Transverse colon (tissue), 4 donors: ENCODE measurements at regions not wholly inside any gene's neighbourhood (a gene's known extent, or its start where the extent isn't known, plus 50 kb on each side); places are given as distances from the start of the nearest gene placed in this dataset.
A peak's percentile ranks its signal among the peaks of the same experiment; 100 is the strongest.

Experiments
- DNase-seq: peaks from one replicate; pipeline ENCODE4 v3.0.0-alpha.2; 2019
- H3K27ac ChIP-seq, 4 donors: fragments of 200-600 bp; sonication (generic); 2 replicates each; pipeline ENCODE4 v1.5.1; 2016 to 2018; ENCODE audit warnings: inconsistent platforms in 4 of 4
- H3K27me3 ChIP-seq: fragments of 200-600 bp; sonication (generic); 2 replicates; pipeline ENCODE4 v1.5.1; 2017; ENCODE audit warnings: inconsistent platforms
- H3K36me3 ChIP-seq, 4 donors: fragments of 200-600 bp; sonication (generic); 2 replicates each; pipeline ENCODE4 v1.5.1; 2017 to 2019; ENCODE audit warnings: inconsistent platforms in 4 of 4
- H3K4me1 ChIP-seq, 4 donors: fragments of 200-600 bp; sonication (generic); 2 replicates each; pipeline ENCODE4 v1.5.1; 2017 to 2020; ENCODE audit warnings: inconsistent platforms in 4 of 4
- H3K4me3 ChIP-seq, 4 donors: fragments of 200-600 bp; sonication (generic); 1 replicate in 1 of 4; 2 replicates in 3 of 4; pipeline versions ENCODE4 v1.5.1 to v1.6.1; 2017 to 2019; ENCODE audit warnings: inconsistent platforms in 4 of 4
- H3K9me3 ChIP-seq, 2 donors: fragments of 200-600 bp; sonication (generic); 2 replicates each; pipeline ENCODE4 v1.5.1; 2017 to 2019; ENCODE audit warnings: inconsistent platforms in 2 of 2
- CTCF ChIP-seq, 5 experiments: fragments of 200-600 bp in 3 of 5; fragments of 450-650 bp in 2 of 5; sonication (generic) in 3 of 5; IDR thresholded peaks; 1 replicate in 2 of 5; 2 replicates in 3 of 5; pipeline ENCODE4 v1.5.1; 2016 to 2017; ENCODE audit warnings: antibody characterized with exemption in 5 of 5, inconsistent platforms in 3 of 5, mild to moderate bottlenecking in 2 of 5, moderate library complexity in 1 of 5
- EP300 ChIP-seq: sonication (generic); formaldehyde crosslinking; IDR thresholded peaks from one replicate; pipeline ENCODE4 v1.6.1; 2017; ENCODE audit warnings: antibody characterized with exemption, low read depth
- POLR2A ChIP-seq: fragments of 450-650 bp; IDR thresholded peaks from one replicate; pipeline ENCODE4 v1.6.1; 2016; ENCODE audit warnings: antibody characterized with exemption, mild to moderate bottlenecking, moderate library complexity
- POLR2AphosphoS5 ChIP-seq, 3 donors: sonication (generic); formaldehyde crosslinking; IDR thresholded peaks; one replicate each; pipeline ENCODE4 v1.6.1; 2016; ENCODE audit warnings: antibody characterized with exemption in 3 of 3
- WGBS, 2 donors: methylation state at CpG; one replicate each; pipeline ENCODE4 v1.1.5; 2018; ENCODE audit warnings: low coverage in 1 of 2; 5-methylcytosine and 5-hydroxymethylcytosine counted together
- in situ Hi-C, 4 donors: fragments of 200-750 bp; cut with MboI; loops; one replicate each; pipeline versions ENCODE4 v1.15.0 to v1.15.1; 2017; ENCODE audit warnings: low sequenced_read_pairs in 3 of 4, low pct_ligation_motif_present in 1 of 4, low pct_unique_long_range_greater_than_20kb in 1 of 4
- intact Hi-C: fragments of 100-400 bp; cut with DNase I; formaldehyde crosslinking; loops from one replicate; pipeline ENCODE4 v1.15.1; 2023; ENCODE audit warnings: low total_unique reads

GRCh38 chrX:140913802-140914501 lies 88.4 kb upstream of the SPANXB1 start:
- no peaks in the 10 kb centered on the region for H3K4me1 ChIP-seq
- DNase-seq = no peak
- no peaks in the 10 kb centered on the region for H3K9me3 ChIP-seq
- no peaks in the 10 kb centered on the region for H3K27me3 ChIP-seq
- H3K27ac ChIP-seq = no peak overlapping the region
- TF ChIP-seq EP300 (no peak), CTCF (IDR thresholded peaks at IDR 0.05) (no peak), POLR2A (no peak), POLR2AphosphoS5 (IDR thresholded peaks at IDR 0.05) (no peak)
- in situ Hi-C loops = no loop called here
- intact Hi-C loops = no loop called here
- WGBS, 2 donors = 57 to 82% methylated on average over 1 to 3 of the region's 3 CpGs
- no peak overlapping the region for H3K4me3 ChIP-seq
- H3K36me3 ChIP-seq = no peaks in the 10 kb centered on the region

- DNase-seq = no peak
- TF ChIP-seq POLR2A (no peak), CTCF (IDR thresholded peaks at IDR 0.05) (no peak), POLR2AphosphoS5 (IDR thresholded peaks at IDR 0.05) (no peak), EP300 (no peak)
- no peaks in the 10 kb centered on the region for H3K36me3 ChIP-seq
- 61 to 100% methylated on average over 1 of the region's 1 CpG for WGBS, 2 donors
- no peak overlapping the region for H3K27ac ChIP-seq
- no peaks in the 10 kb centered on the region for H3K4me1 ChIP-seq
- intact Hi-C loops = no loop called here
- no peak overlapping the region for H3K4me3 ChIP-seq
- no peaks in the 10 kb centered on the region for H3K9me3 ChIP-seq
- no peaks in the 10 kb centered on the region for H3K27me3 ChIP-seq
- in situ Hi-C loops = no loop called here
Measured at GRCh38 chrX:140916872-140917271, 85.5 kb upstream of the SPANXB1 start.

- no peak overlapping the region for H3K27ac ChIP-seq
- intact Hi-C loops = no loop called here
- in situ Hi-C loops = no loop called here
- 69 to 78% methylated on average over 2 to 4 of the region's 4 CpGs for WGBS, 2 donors
- H3K27me3 ChIP-seq = no peaks in the 10 kb centered on the region
- no peaks in the 10 kb centered on the region for H3K36me3 ChIP-seq
- TF ChIP-seq CTCF (IDR thresholded peaks at IDR 0.05) (no peak), POLR2A (no peak), EP300 (no peak), POLR2AphosphoS5 (IDR thresholded peaks at IDR 0.05) (no peak)
- H3K4me1 ChIP-seq = no peaks in the 10 kb centered on the region
- H3K4me3 ChIP-seq = no peak overlapping the region
- no peaks in the 10 kb centered on the region for H3K9me3 ChIP-seq
- no peak for DNase-seq
Measured at GRCh38 chrX:140917354-140918115, 84.9 kb upstream of the SPANXB1 start.

GRCh38 chrX:140918398-140919038 lies 83.9 kb upstream of the SPANXB1 start:
- in situ Hi-C loops (no loop called here), intact Hi-C loops (no loop called here)
- Histone ChIP-seq H3K4me3 (no peak overlapping the region), H3K27ac (no peak overlapping the region), H3K9me3 (no peaks in the 10 kb centered on the region), H3K4me1 (no peaks in the 10 kb centered on the region), H3K36me3 (no peaks in the 10 kb centered on the region), H3K27me3 (no peaks in the 10 kb centered on the region)
- DNase-seq = peak; percentile 8
- TF ChIP-seq EP300 (no peak), CTCF (IDR thresholded peaks at IDR 0.05) (peak in 3 of 5 experiments; percentile 15 to 37 (median 24))
- WGBS, 2 donors = 23 to 33% methylated on average over 7 to 14 of the region's 14 CpGs
